HFF-Myc (cell line): ENCODE measurements at regions not wholly inside any gene's neighbourhood (a gene's known extent, or its start where the extent isn't known, plus 50 kb on each side); places are given as distances from the start of the nearest gene placed in this dataset.
"Not testable (repeated sequence)": the region's sequence is repeated elsewhere in the genome, so short reads cannot be mapped to it uniquely, and the experiment has no call there.

ENCODE experiments used
- DNase-seq: peaks from one replicate; pipeline ENCODE4 v3.0.0-alpha.2; 2011; ENCODE audit warnings: low read depth; ENCODE audit errors: extremely low read depth
- H3K4me3 ChIP-seq: replicated peaks from 2 replicates; pipeline ENCODE4 v1.5.1; 2011; ENCODE audit warnings: low read depth, mild to moderate bottlenecking, control low read depth, low read length
- CTCF ChIP-seq: IDR thresholded peaks from 2 replicates; pipeline ENCODE4 v1.5.1; 2012; ENCODE audit warnings: mild to moderate bottlenecking, low read depth, low read length, control low read depth; ENCODE audit errors: missing control alignments

- no peak for TF ChIP-seq CTCF
- H3K4me3 ChIP-seq: no peak overlapping the region
- no peak for DNase-seq
Measured at GRCh38 chr17:27944546-27945332, 51.6 kb upstream of the LYRM9 start.

DNA sequence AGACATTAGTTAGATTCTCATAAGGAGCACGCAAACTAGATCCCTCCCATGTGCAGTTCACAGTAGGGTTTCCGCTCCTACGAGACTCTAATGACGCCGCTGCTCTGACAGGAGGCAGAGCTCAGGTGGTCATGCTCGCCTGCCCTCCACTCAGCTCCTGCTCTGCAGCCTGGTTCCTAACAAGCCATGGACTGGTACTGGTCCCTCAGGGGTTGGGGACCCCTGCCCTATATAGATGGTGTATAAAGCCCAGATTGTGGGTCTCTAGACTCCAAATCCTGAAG is 52.1 kb upstream of the LYRM9 start:
- H3K4me3 ChIP-seq: no peak overlapping the region
- no peak for DNase-seq
- TF ChIP-seq CTCF: no peak

GRCh38 chr17:27945953-27946352 is 52.8 kb upstream of the LYRM9 start:
- no peak for DNase-seq
- H3K4me3 ChIP-seq: no peak overlapping the region
- TF ChIP-seq CTCF: no peak

- no peak for TF ChIP-seq CTCF
- DNase-seq: no peak
- no peak overlapping the region for H3K4me3 ChIP-seq
Measured at GRCh38 chr17:27946513-27946912, 53.3 kb upstream of the LYRM9 start.

- H3K4me3 ChIP-seq: no peak overlapping the region
- no peak for DNase-seq
- TF ChIP-seq CTCF: no peak
Measured at GRCh38 chr17:27947005-27947406, 53.8 kb upstream of the LYRM9 start.

DNA sequence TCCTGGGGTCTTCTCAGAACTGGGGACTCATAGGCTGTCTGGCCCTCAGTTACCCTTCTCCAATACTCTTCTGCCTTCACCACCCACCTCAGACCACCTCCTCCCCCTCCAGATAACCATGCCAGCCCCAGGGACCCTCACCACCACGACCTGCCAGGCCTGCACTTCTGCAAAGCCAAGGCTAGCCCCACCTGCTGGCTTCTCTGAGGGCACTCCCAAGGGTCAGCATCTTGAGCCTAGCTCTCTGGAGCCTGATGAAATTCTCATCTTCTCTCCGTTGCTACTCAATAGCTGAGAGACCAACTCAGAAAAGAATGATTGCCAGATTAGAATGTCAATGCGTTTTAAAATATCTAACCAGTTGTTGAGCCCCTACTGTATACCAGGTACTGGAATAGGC is 56.1 kb upstream of the LYRM9 start:
- TF ChIP-seq CTCF: no peak
- H3K4me3 ChIP-seq: no peak overlapping the region
- no peak for DNase-seq

- not testable (repeated sequence) for H3K4me3 ChIP-seq, DNase-seq
Measured at GRCh38 chr17:27950225-27950624, 57.1 kb upstream of the LYRM9 start.
